HepG2 (cell line): ENCODE measurements at regions not wholly inside any gene's neighbourhood (a gene's known extent, or its start where the extent isn't known, plus 50 kb on each side); places are given as distances from the start of the nearest gene placed in this dataset.

Experiments
- ATAC-seq: fragments of 200-7000 bp; cut with Tn5 transposase; 3 replicates; pipeline ENCODE4 v1.9.1; 2020; ENCODE audit warnings: mild to moderate bottlenecking, moderate library complexity
- BruUV-seq: library from RNA; stranded (reverse); fragments of 400-500 nt; replicated peaks from 2 replicates; lab custom pipeline; 2021; lab: Mats Ljungman, UMichigan
- CTCF ChIA-PET: fragments of 300-600 bp; formaldehyde crosslinking; extraction: SDS; loops from one replicate; lab custom pipeline; 2021; ENCODE audit warnings: low total read pairs, inconsistent platforms, low intra/inter-chr PET ratio; lab: Yijun Ruan, JAX
- POLR2A ChIA-PET: fragments of 350-600 bp; sonication (Branson Sonifier 250); formaldehyde crosslinking; loops from one replicate; lab custom pipeline; 2020; ENCODE audit warnings: antibody characterized with exemption, inconsistent platforms; lab: Yijun Ruan, JAX
- DNase-seq: peaks from one replicate; pipeline ENCODE4 v3.0.0-alpha.2; 2015; ENCODE audit warnings: low spot score
- FAIRE-seq: peaks from 3 replicates; lab custom pipeline; 2011; peaks lifted over from hg19 to GRCh38; lab: Jason Lieb, UNC
- H2AFZ ChIP-seq: one replicate; pipeline ENCODE4 v1.6.1; 2011; ENCODE audit warnings: low read length, inconsistent platforms
- H3K27ac ChIP-seq: fragments of 300-600 bp; 3 replicates; pipeline ENCODE4 v1.8.0; 2011; ENCODE audit warnings: mixed run types, mild to moderate bottlenecking, mixed read lengths, low read length, inconsistent platforms; ENCODE audit not compliant: insufficient read depth; ENCODE audit errors: extremely low read length
- H3K27me3 ChIP-seq, 2 experiments: fragments of 200-600 bp in 1 of 2; 2 replicates in 1 of 2; 3 replicates in 1 of 2; pipeline versions ENCODE4 v1.6.0 to v1.8.0; 2011; ENCODE audit warnings: low read length in 2 of 2, mild to moderate bottlenecking in 2 of 2, moderate library complexity in 2 of 2, inconsistent platforms in 1 of 2; ENCODE audit not compliant: insufficient read depth in 2 of 2, control insufficient read depth in 1 of 2
- H3K36me3 ChIP-seq, 2 experiments: fragments of 200-600 bp in 1 of 2; replicated peaks in 1 of 2; 2 replicates in 1 of 2; 3 replicates in 1 of 2; pipeline versions ENCODE4 v1.5.1 to v1.8.0; 2011; ENCODE audit warnings: low read length in 2 of 2, inconsistent platforms in 1 of 2; ENCODE audit not compliant: insufficient read depth in 2 of 2, control insufficient read depth in 1 of 2
- H3K4me1 ChIP-seq: 2 replicates; pipeline ENCODE4 v1.5.1; 2012; ENCODE audit warnings: low read length, inconsistent platforms; ENCODE audit not compliant: insufficient read depth
- H3K4me2 ChIP-seq: 2 replicates; pipeline ENCODE4 v1.6.0; 2011; ENCODE audit warnings: low read depth, low read length, inconsistent platforms
- H3K4me3 ChIP-seq, 3 experiments: fragments of 200-600 bp in 1 of 3; sonication (generic), shearing (Covaris generic) in 1 of 3; replicated peaks in 1 of 3; 2 replicates each; pipeline ENCODE4 v1.5.1; 2011 to 2016; ENCODE audit warnings: low read length in 3 of 3, inconsistent platforms in 2 of 3, low read depth in 2 of 3, mild to moderate bottlenecking in 2 of 3, control low read depth in 1 of 3, mixed read lengths in 1 of 3; ENCODE audit not compliant: insufficient read depth in 1 of 3
- H3K79me2 ChIP-seq: one replicate; pipeline ENCODE4 v1.6.1; 2011; ENCODE audit warnings: low read length, inconsistent platforms; ENCODE audit not compliant: insufficient read depth
- H3K9ac ChIP-seq: 2 replicates; pipeline ENCODE4 v1.6.0; 2011; ENCODE audit warnings: mild to moderate bottlenecking, low read depth, low read length, inconsistent platforms; ENCODE audit not compliant: insufficient read depth
- H3K9me3 ChIP-seq: 2 replicates; pipeline ENCODE4 v1.5.1; 2012; ENCODE audit warnings: mild to moderate bottlenecking, low read length
- H4K20me1 ChIP-seq: 2 replicates; pipeline ENCODE4 v1.6.0; 2011; ENCODE audit warnings: inconsistent platforms, mild to moderate bottlenecking, low read length, moderate library complexity; ENCODE audit not compliant: insufficient read depth
- BRF2 ChIP-seq: sonication (generic); formaldehyde crosslinking; IDR thresholded peaks from 2 replicates; pipeline ENCODE4 v1.8.1; 2022; ENCODE audit warnings: mild to moderate bottlenecking, missing genetic modification reagents
- FOXK1 ChIP-seq: sonication (generic); formaldehyde crosslinking; IDR thresholded peaks from 2 replicates; pipeline ENCODE4 v1.4.0; 2020; ENCODE audit warnings: low read depth, missing genetic modification reagents, borderline replicate concordance
- GTF2F1 ChIP-seq: fragments of 150-350 bp; IDR thresholded peaks from 2 replicates; pipeline ENCODE4 v1.6.1; 2014; ENCODE audit warnings: low read length
- HOXA5 ChIP-seq: sonication (generic); formaldehyde crosslinking; IDR thresholded peaks from 2 replicates; pipeline ENCODE4 v1.4.0; 2020; ENCODE audit warnings: missing genetic modification reagents
- KMT2B ChIP-seq: IDR thresholded peaks from 2 replicates; pipeline ENCODE4 v1.6.1; 2016; ENCODE audit warnings: missing genetic modification reagents, missing compliant biosample characterization
- MEIS2 ChIP-seq: sonication (generic); formaldehyde crosslinking; IDR thresholded peaks from 2 replicates; pipeline ENCODE4 v1.9.0; 2021; ENCODE audit warnings: mild to moderate bottlenecking, missing genetic modification reagents
- NFATC3 ChIP-seq: sonication (generic); formaldehyde crosslinking; IDR thresholded peaks from 2 replicates; pipeline ENCODE4 v1.5.1; 2020; ENCODE audit warnings: mild to moderate bottlenecking, missing genetic modification reagents
- TOE1 ChIP-seq: sonication (generic); formaldehyde crosslinking; IDR thresholded peaks from 2 replicates; pipeline ENCODE4 v1.4.0; 2020; ENCODE audit warnings: mild to moderate bottlenecking, missing genetic modification reagents
- ZNF10 ChIP-seq: sonication (generic); formaldehyde crosslinking; IDR thresholded peaks from 2 replicates; pipeline ENCODE4 v1.4.0; 2020; ENCODE audit warnings: mild to moderate bottlenecking, low read depth, missing genetic modification reagents, borderline replicate concordance
- ZNF432 ChIP-seq: sonication (generic); formaldehyde crosslinking; IDR thresholded peaks from 2 replicates; pipeline ENCODE4 v1.5.0; 2020; ENCODE audit warnings: missing genetic modification reagents, mild to moderate bottlenecking, borderline replicate concordance
- ZNF496 ChIP-seq: sonication (generic); formaldehyde crosslinking; IDR thresholded peaks from 2 replicates; pipeline ENCODE4 v1.8.1; 2023; ENCODE audit warnings: mild to moderate bottlenecking, moderate library complexity, missing genetic modification reagents; ENCODE audit not compliant: insufficient replicate concordance
- ZNF567 ChIP-seq: sonication (generic); formaldehyde crosslinking; IDR thresholded peaks from 2 replicates; pipeline ENCODE4 v1.8.1; 2023; ENCODE audit warnings: mild to moderate bottlenecking, missing genetic modification reagents, borderline replicate concordance
- ZNF615 ChIP-seq: sonication (generic); formaldehyde crosslinking; IDR thresholded peaks from 2 replicates; pipeline ENCODE4 v1.5.0; 2020; ENCODE audit warnings: mild to moderate bottlenecking, missing genetic modification reagents, borderline replicate concordance
- WGBS: methylation state at CpG from one replicate; pipeline ENCODE4 v1.1.6; 2017; ENCODE audit warnings: low lambda C conversion rate; 5-methylcytosine and 5-hydroxymethylcytosine counted together
- in situ Hi-C: cut with HindIII; loops from 2 replicates; pipeline ENCODE4 v1.10.0; 2017; ENCODE audit warnings: low pct_unique_long_range_greater_than_20kb; ENCODE audit not compliant: extremely low pct_ligation_motif_present
- intact Hi-C: fragments of 100-400 bp; cut with micrococcal nuclease; formaldehyde crosslinking; loops from one replicate; pipeline ENCODE4 v1.10.0; 2022; ENCODE audit not compliant: unreplicated experiment

GRCh38 chr6:62530985-62531384, 245.0 kb upstream of the KHDRBS2 start:
- 11% methylated on average over 2 of the region's 2 CpGs for WGBS

GRCh38 chr6:62528894-62529526, 243.0 kb upstream of the KHDRBS2 start:
- POLR2A ChIA-PET = no interaction called here
- no peak for FAIRE-seq
- in situ Hi-C loops = no loop called here

More at GRCh38 chr6:62530985-62531384, 245.0 kb upstream of the KHDRBS2 start:
- Histone ChIP-seq H3K9ac (no peak overlapping the region), H3K27me3 (no peaks in the 10 kb centered on the region), H3K4me3 (no peak overlapping the region), H2AFZ (no peak overlapping the region), H3K9me3 (no peaks in the 10 kb centered on the region), H3K79me2 (no peaks in the 10 kb centered on the region), H4K20me1 (no peaks in the 10 kb centered on the region), H3K27ac (no peak overlapping the region), H3K4me1 (no peaks in the 10 kb centered on the region), H3K36me3 (no peaks in the 10 kb centered on the region), H3K4me2 (no peak overlapping the region)
- ChIA-PET POLR2A (no interaction called here), CTCF (no interaction called here)
- no TSS peak for BruUV-seq
- ATAC-seq (no peak), FAIRE-seq (no peak), DNase-seq (no peak)
- no peak for TF ChIP-seq GTF2F1
- no peak for TF ChIP-seq TOE1 (CRISPR knock-in tag)
- TF ChIP-seq KMT2B (CRISPR knock-in tag) = no peak
- TF ChIP-seq HOXA5 (CRISPR knock-in tag) = no peak
- no peak for TF ChIP-seq ZNF432 (CRISPR knock-in tag)
- in situ Hi-C loops = no loop called here
- intact Hi-C loops = no loop called here

More at GRCh38 chr6:62528894-62529526, 243.0 kb upstream of the KHDRBS2 start:
- H3K4me1 ChIP-seq = no peaks in the 10 kb centered on the region
- BruUV-seq = no TSS peak
- intact Hi-C loops = no loop called here
- H3K4me2 ChIP-seq = no peak overlapping the region
- 23% methylated on average over 3 of the region's 3 CpGs for WGBS
- no peaks in the 10 kb centered on the region for H3K36me3 ChIP-seq
- no peak for ATAC-seq
- H3K4me3 ChIP-seq = no peak overlapping the region
- no peak overlapping the region for H3K27ac ChIP-seq
- H3K27me3 ChIP-seq = no peaks in the 10 kb centered on the region
- H3K79me2 ChIP-seq = no peaks in the 10 kb centered on the region
- no peaks in the 10 kb centered on the region for H3K9me3 ChIP-seq
- H2AFZ ChIP-seq = no peak overlapping the region
- CTCF ChIA-PET = no interaction called here
- H4K20me1 ChIP-seq = no peaks in the 10 kb centered on the region
- TF ChIP-seq MEIS2 (CRISPR knock-in tag) = no peak
- no peak for TF ChIP-seq NFATC3 (CRISPR knock-in tag)
- TF ChIP-seq ZNF567 (CRISPR knock-in tag) = no peak
- no peak for TF ChIP-seq FOXK1 (CRISPR knock-in tag)
- no peak for TF ChIP-seq ZNF496 (CRISPR knock-in tag)
- TF ChIP-seq BRF2 (CRISPR knock-in tag) = no peak
- no peak for TF ChIP-seq ZNF615 (CRISPR knock-in tag)
- no peak for TF ChIP-seq ZNF10 (CRISPR knock-in tag)
- TF ChIP-seq, all 625 proteins: peak for 0
- H3K9ac ChIP-seq = no peak overlapping the region
- no peak for DNase-seq
